GM10266 (cell line): ENCODE measurements at regions not wholly inside any gene's neighbourhood (a gene's known extent, or its start where the extent isn't known, plus 50 kb on each side); places are given as distances from the start of the nearest gene placed in this dataset.

Experiments used
- DNase-seq: peaks from one replicate; pipeline ENCODE4 v3.0.0; 2012; ENCODE audit errors: extremely low spot score
- CTCF ChIP-seq: IDR thresholded peaks from 2 replicates; pipeline ENCODE4 v1.5.1; 2012; ENCODE audit warnings: mild to moderate bottlenecking, low read depth; ENCODE audit not compliant: control insufficient read depth, insufficient read depth; ENCODE audit errors: missing control alignments

GRCh38 chr20:48156951-48157700 lies 371.8 kb upstream of the SULF2 start:
- no peak for DNase-seq
- TF ChIP-seq CTCF, result no peak

- TF ChIP-seq CTCF, result no peak
- DNase-seq, result no peak
Measured at GRCh38 chr20:48156521-48156920, 371.2 kb upstream of the SULF2 start.

GRCh38 chr20:48155268-48155667 lies 370.0 kb upstream of the SULF2 start:
- no peak for TF ChIP-seq CTCF
- no peak for DNase-seq

GRCh38 chr20:48154040-48154765 lies 368.9 kb upstream of the SULF2 start:
- no peak for DNase-seq

GRCh38 chr20:48153523-48153922 lies 368.2 kb upstream of the SULF2 start:
- DNase-seq, result no peak

More at GRCh38 chr20:48154040-48154765, 368.9 kb upstream of the SULF2 start:
- TF ChIP-seq CTCF, result no peak

GRCh38 chr20:48153103-48153502 lies 367.8 kb upstream of the SULF2 start:
- TF ChIP-seq CTCF, result no peak
- no peak for DNase-seq

More at GRCh38 chr20:48153523-48153922, 368.2 kb upstream of the SULF2 start:
- TF ChIP-seq CTCF, result no peak

- DNase-seq, result no peak
- no peak for TF ChIP-seq CTCF
Measured at GRCh38 chr20:48150568-48150967, 365.3 kb upstream of the SULF2 start.
